GM19240 (cell line): ENCODE measurements at regions not wholly inside any gene's neighbourhood (a gene's known extent, or its start where the extent isn't known, plus 50 kb on each side); places are given as distances from the start of the nearest gene placed in this dataset.

ENCODE experiments used
- DNase-seq: peaks from one replicate; pipeline ENCODE4 v3.0.0; 2011; ENCODE audit warnings: low spot score; ENCODE audit not compliant: insufficient read length

- no peak for DNase-seq
Measured at GRCh38 chr21:36554411-36555157, 74.7 kb upstream of the CLDN14 start.

- DNase-seq: no peak
Measured at GRCh38 chr21:36555199-36555800, 75.4 kb upstream of the CLDN14 start.

GRCh38 chr21:36557316-36557715 lies 77.4 kb upstream of the CLDN14 start:
- DNase-seq: no peak

GRCh38 chr21:36560933-36561575 lies 81.1 kb upstream of the CLDN14 start:
- DNase-seq: no peak

- no peak for DNase-seq
Measured at GRCh38 chr21:36563341-36563926, 83.5 kb upstream of the CLDN14 start.

GRCh38 chr21:36564647-36565046 lies 84.7 kb upstream of the CLDN14 start:
- DNase-seq: no peak

- no peak for DNase-seq
Measured at GRCh38 chr21:36565540-36565939, 85.6 kb upstream of the CLDN14 start.

GRCh38 chr21:36566644-36567043 lies 86.7 kb upstream of the CLDN14 start:
- no peak for DNase-seq

- no peak for DNase-seq
Measured at GRCh38 chr21:36567216-36567885, 87.4 kb upstream of the CLDN14 start.

- no peak for DNase-seq
Measured at GRCh38 chr21:36569511-36569910, 89.6 kb upstream of the CLDN14 start.

GRCh38 chr21:36571556-36571955 lies 91.6 kb upstream of the CLDN14 start:
- no peak for DNase-seq

GRCh38 chr21:36572039-36572438 lies 92.1 kb upstream of the CLDN14 start:
- no peak for DNase-seq

GRCh38 chr21:36575306-36575705 lies 95.4 kb upstream of the CLDN14 start:
- no peak for DNase-seq

GRCh38 chr21:36576441-36576840 lies 96.5 kb upstream of the CLDN14 start:
- DNase-seq: no peak

- no peak for DNase-seq
Measured at GRCh38 chr21:36579898-36580297, 100.0 kb upstream of the CLDN14 start.

GRCh38 chr21:36582271-36582670 lies 102.3 kb upstream of the CLDN14 start:
- DNase-seq: no peak

GRCh38 chr21:36583591-36583990 lies 103.7 kb upstream of the CLDN14 start:
- DNase-seq: no peak

GRCh38 chr21:36584980-36585940 lies 105.3 kb upstream of the CLDN14 start:
- no peak for DNase-seq

- DNase-seq: no peak
Measured at GRCh38 chr21:36587388-36587787, 107.5 kb upstream of the CLDN14 start.

- no peak for DNase-seq
Measured at GRCh38 chr21:36589352-36589971, 109.5 kb upstream of the SIM2 start.
